Testis (tissue), 2 donors: ENCODE measurements at regions not wholly inside any gene's neighbourhood (a gene's known extent, or its start where the extent isn't known, plus 50 kb on each side); places are given as distances from the start of the nearest gene placed in this dataset.
"Not testable (repeated sequence)": the region's sequence is repeated elsewhere in the genome, so short reads cannot be mapped to it uniquely, and the experiment has no call there.

ENCODE experiments used
- DNase-seq: peaks from one replicate; pipeline ENCODE4 v3.0.0-alpha.2; 2019
- H3K27ac ChIP-seq, 2 donors: fragments of 200-600 bp; sonication (generic); one replicate each; pipeline ENCODE4 v1.5.1; 2019
- H3K27me3 ChIP-seq: fragments of 200-600 bp; sonication (generic); one replicate; pipeline ENCODE4 v1.5.1; 2019
- H3K36me3 ChIP-seq: fragments of 200-600 bp; sonication (generic); one replicate; pipeline ENCODE4 v1.5.1; 2017; ENCODE audit warnings: low read depth; ENCODE audit errors: missing control alignments
- H3K4me1 ChIP-seq: fragments of 200-600 bp; sonication (generic); one replicate; pipeline ENCODE4 v1.5.1; 2019
- H3K4me3 ChIP-seq, 2 donors: fragments of 200-600 bp; sonication (generic); one replicate each; pipeline ENCODE4 v1.5.1; 2017 to 2019
- H3K9me3 ChIP-seq: fragments of 200-600 bp; sonication (generic); one replicate; pipeline ENCODE4 v1.5.1; 2017
- CTCF ChIP-seq, 3 experiments: fragments of 450-650 bp in 2 of 3; fragments of 200-600 bp in 1 of 3; sonication (generic) in 1 of 3; IDR thresholded peaks; one replicate each; pipeline ENCODE4 v1.5.1; 2016 to 2019; ENCODE audit warnings: antibody characterized with exemption in 3 of 3, mild to moderate bottlenecking in 2 of 3, moderate library complexity in 1 of 3
- POLR2A ChIP-seq: fragments of 450-650 bp; IDR thresholded peaks from one replicate; pipeline ENCODE4 v1.6.1; 2017; ENCODE audit warnings: antibody characterized with exemption, mild to moderate bottlenecking, moderate library complexity
- WGBS, 2 donors: methylation state at CpG; one replicate each; pipeline ENCODE4 v1.1.5; 2018; 5-methylcytosine and 5-hydroxymethylcytosine counted together
- intact Hi-C: fragments of 100-400 bp; cut with DNase I; formaldehyde crosslinking; loops from one replicate; pipeline ENCODE4 v1.15.1; 2023; ENCODE audit warnings: low total_unique reads

- DNase-seq, result no peak
- H3K27ac ChIP-seq, result no peak overlapping the region
- intact Hi-C loops, result no loop called here
- TF ChIP-seq POLR2A, result no peak
- TF ChIP-seq CTCF (IDR thresholded peaks at IDR 0.05), result no peak
- H3K27me3 ChIP-seq, result no peaks in the 10 kb centered on the region
- H3K9me3 ChIP-seq, result no peaks in the 10 kb centered on the region
- WGBS, 2 donors, result 74 to 81% methylated on average over 5 of the region's 5 CpGs
- H3K4me3 ChIP-seq, result no peak overlapping the region
- no peaks in the 10 kb centered on the region for H3K36me3 ChIP-seq
- H3K4me1 ChIP-seq, result no peaks in the 10 kb centered on the region
These were observed 97.6 kb upstream of the SLC39A10 start for GRCh38 chr2:195559431-195559914.

DNA sequence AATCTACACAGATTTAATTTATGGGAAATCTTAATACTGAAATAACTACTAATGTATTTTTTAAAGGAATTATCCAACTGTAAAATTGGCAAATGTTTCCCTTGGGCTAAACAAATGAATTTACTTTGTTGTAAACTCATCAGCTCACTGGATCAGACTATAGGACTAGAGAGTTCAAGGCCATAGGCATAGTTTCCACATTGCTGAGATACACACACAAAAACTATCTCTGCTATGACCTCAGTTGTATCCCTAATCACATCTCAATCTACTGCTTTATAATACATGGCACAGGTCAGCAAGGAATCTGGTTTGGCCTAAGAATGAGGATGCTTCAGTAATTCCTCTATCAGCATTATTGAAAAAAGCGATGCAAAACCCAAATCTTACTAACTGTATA, 101.1 kb upstream of the SLC39A10 start:
- TF ChIP-seq CTCF (IDR thresholded peaks at IDR 0.05) (no peak), POLR2A (no peak)
- H3K27me3 ChIP-seq, result no peaks in the 10 kb centered on the region
- 93 to 100% methylated on average over 1 of the region's 1 CpG for WGBS, 2 donors
- DNase-seq, result no peak
- H3K36me3 ChIP-seq, result no peaks in the 10 kb centered on the region
- H3K4me3 ChIP-seq, result no peak overlapping the region
- H3K9me3 ChIP-seq, result no peaks in the 10 kb centered on the region
- intact Hi-C loops, result no loop called here
- H3K4me1 ChIP-seq, result no peaks in the 10 kb centered on the region
- H3K27ac ChIP-seq, result no peak overlapping the region

DNA sequence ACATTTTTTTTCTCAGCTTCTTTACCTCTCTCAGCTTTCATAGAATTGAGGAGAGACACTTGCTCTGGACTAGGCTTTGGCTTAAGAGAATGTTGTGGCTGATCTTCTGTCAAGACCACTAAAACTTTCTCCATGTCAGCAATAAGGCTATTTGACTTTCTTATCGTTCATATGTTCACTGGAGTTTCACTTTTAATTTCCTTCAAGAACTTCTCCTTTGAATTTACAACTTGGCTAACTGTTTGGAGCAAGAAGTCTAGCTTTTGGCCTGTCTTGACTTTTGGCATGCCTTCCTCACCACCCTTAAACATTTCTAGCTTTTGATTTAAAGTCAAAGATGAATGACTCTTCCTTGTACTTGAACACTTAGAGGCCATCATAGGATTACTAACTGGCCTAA, 104.4 kb upstream of the SLC39A10 start:
- Histone ChIP-seq H3K27me3 (no peaks in the 10 kb centered on the region), H3K36me3 (no peaks in the 10 kb centered on the region), H3K4me1 (no peaks in the 10 kb centered on the region), H3K4me3 (no peak overlapping the region), H3K27ac (no peak overlapping the region), H3K9me3 (no peaks in the 10 kb centered on the region)
- no peak for TF ChIP-seq CTCF (IDR thresholded peaks at IDR 0.05)
- no peak for TF ChIP-seq POLR2A
- DNase-seq, result no peak
- WGBS, 2 donors, result 63 to 84% methylated on average over 1 of the region's 1 CpG
- intact Hi-C loops, result no loop called here

DNA sequence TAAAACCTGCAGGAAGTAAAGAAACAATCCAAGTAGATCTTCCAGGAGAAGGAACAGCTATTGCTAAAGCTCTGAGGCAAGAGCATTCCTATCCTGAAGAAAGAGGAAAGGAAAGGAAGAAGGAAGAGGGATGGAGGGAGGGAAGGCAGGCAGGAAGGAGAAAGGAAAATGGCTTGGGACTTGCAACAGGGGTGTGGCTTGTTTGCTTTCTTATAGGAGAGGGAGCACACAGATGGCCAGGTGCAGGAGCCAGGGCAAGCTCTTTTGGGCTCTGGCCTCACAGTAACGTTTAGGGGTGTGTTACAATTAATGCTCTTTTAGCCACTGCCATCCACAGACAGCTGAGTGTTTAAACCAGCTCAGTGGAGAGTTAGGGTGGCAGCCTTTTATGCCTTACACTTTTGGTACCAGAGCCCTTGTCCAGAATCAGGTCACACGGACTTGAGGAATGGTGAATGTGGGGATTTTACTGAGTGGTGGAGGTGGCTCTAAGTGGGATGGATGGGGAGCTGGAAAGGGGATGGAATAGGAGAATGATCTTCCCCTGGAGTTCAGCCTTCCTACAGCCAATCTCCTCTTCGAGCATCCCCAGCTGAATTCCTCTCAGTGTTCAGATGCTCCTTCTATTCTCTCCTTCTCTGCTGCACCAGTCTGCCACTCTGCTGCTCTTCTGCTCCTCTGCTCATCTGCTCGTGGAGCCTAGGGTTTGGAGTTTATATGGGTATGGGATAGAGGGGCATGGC, 108.7 kb upstream of the SLC39A10 start:
- Histone ChIP-seq H3K36me3 (no peaks in the 10 kb centered on the region), H3K4me3 (no peak overlapping the region), H3K27me3 (no peaks in the 10 kb centered on the region), H3K27ac (no peak overlapping the region), H3K4me1 (no peaks in the 10 kb centered on the region), H3K9me3 (no peaks in the 10 kb centered on the region)
- no peak for DNase-seq
- WGBS, 2 donors, result 82 to 83% methylated on average over 4 of the region's 4 CpGs
- TF ChIP-seq CTCF (IDR thresholded peaks at IDR 0.05), result no peak
- no peak for TF ChIP-seq POLR2A
- intact Hi-C loops, result no loop called here

DNA sequence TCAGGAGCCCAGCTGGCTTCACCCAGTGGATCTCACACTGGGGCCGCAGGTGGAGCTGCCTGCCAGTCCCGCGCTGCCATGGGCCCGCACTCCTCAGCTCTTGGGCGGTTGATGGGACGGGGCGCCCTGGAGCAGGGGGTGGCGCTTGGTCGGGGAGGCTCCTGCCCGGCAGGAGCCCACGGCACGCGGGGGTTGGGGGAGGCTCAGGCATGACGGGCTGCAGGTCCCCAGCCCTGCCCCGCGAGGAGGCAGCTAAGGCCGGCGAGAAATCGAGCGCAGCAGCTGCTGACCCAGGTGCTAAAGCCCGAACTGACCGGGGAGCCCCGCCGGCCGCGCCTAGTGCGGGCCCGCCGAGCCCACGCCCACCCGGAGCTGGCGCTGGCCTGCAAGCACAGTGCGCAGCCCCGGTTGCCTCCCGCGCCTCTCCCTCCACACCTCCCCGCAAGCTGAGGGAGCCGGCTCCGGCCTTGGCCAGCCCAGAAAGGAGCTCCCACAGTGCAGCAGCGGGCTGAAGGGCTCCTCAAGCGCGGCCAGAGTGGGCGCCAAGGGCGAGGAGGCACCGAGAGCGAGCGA, 109.7 kb upstream of the SLC39A10 start:
- intact Hi-C loops, H3K27me3 ChIP-seq, DNase-seq, H3K9me3 ChIP-seq, H3K36me3 ChIP-seq, H3K27ac ChIP-seq, H3K4me1 ChIP-seq: not testable (repeated sequence)
- H3K4me3 ChIP-seq, result peak overlapping the region; percentile 32 to 40
- 71 to 88% methylated on average over 20 to 42 of the region's 47 CpGs for WGBS, 2 donors
